ENCODE measurements at regions not wholly inside any gene's neighbourhood (a gene's known extent, or its start where the extent isn't known, plus 50 kb on each side); places are given as distances from the start of the nearest gene placed in this dataset.

DNA sequence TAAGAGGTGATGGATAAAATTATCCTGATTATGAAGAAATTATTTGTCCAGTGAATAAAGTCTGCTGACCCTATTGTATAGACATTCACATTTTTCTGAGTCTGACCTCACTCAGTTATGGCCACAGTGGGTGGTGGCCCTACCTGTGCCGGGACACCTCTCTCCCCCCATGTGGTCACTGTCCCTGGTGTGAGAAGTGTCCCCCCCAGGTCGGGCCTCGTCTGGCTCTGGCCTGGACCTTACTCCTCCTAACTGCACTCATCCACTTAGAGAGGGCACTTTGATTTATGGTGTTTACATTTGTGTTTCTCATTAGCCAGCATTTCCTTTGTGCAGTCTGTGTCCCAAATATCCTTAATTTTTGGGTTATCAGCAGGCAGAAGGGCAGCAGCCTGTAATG lies 59.6 kb upstream of the ZNF32 start:
- TF ChIP-seq, protein P1, sequence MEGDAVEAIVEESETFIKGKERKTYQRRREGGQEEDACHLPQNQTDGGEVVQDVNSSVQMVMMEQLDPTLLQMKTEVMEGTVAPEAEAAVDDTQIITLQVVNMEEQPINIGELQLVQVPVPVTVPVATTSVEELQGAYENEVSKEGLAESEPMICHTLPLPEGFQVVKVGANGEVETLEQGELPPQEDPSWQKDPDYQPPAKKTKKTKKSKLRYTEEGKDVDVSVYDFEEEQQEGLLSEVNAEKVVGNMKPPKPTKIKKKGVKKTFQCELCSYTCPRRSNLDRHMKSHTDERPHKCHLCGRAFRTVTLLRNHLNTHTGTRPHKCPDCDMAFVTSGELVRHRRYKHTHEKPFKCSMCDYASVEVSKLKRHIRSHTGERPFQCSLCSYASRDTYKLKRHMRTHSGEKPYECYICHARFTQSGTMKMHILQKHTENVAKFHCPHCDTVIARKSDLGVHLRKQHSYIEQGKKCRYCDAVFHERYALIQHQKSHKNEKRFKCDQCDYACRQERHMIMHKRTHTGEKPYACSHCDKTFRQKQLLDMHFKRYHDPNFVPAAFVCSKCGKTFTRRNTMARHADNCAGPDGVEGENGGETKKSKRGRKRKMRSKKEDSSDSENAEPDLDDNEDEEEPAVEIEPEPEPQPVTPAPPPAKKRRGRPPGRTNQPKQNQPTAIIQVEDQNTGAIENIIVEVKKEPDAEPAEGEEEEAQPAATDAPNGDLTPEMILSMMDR (conservative IDR thresholded peaks at IDR 0.05; ENCODE audit: low read depth, low read length), result no peak
- H3K4me3 ChIP-seq (ENCODE audit: low read length), result no peak overlapping the region
- DNase-seq (ENCODE audit: low read depth), result no peak

DNA sequence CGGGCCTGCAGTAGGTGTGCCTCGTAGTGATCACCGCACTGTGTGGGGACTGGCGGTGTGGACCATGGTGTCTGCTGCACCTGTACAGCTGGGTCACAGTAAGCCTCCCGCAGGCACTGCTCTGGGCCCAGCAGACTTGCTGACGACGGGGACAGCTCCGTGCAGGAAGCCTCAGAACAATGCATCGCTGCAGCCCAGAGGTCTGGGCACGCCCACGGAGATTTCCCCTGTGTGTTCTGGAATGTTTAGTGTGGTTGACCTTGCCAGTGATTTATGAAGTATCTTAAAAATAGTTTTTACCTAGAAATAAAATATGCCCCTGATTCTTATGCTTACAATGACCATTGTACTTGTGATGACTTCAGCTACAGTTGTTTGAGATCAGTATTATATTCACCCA lies 59.1 kb upstream of the ZNF32 start:
- H3K4me3 ChIP-seq (ENCODE audit: low read length), result no peak overlapping the region
- TF ChIP-seq, protein P1 (conservative IDR thresholded peaks at IDR 0.05; ENCODE audit: low read depth, low read length), result no peak
- no peak for DNase-seq (ENCODE audit: low read depth)

DNA sequence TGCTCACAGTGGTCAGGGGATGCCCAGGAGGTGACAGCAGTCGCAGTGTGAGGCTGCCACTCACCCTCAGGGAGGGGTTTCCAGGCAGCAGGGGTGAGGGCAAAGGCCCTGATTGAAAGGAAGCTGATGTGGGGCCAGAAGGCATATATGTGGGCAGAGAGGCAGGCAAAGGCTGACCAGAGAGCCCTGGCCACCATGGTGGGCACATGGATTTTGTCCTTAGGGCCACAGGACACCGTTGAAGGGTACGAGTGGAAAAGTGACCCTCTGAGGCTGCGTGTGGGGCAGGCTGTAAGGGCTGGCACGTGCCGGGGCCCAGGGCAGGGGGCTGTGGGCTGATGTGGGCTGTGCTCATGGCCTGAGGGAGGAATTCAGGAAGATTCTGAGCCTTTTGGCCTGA lies 57.5 kb upstream of the ZNF32 start:
- no peak for DNase-seq (ENCODE audit: low read depth)
- TF ChIP-seq, protein P1 (conservative IDR thresholded peaks at IDR 0.05; ENCODE audit: low read depth, low read length), result no peak

DNA sequence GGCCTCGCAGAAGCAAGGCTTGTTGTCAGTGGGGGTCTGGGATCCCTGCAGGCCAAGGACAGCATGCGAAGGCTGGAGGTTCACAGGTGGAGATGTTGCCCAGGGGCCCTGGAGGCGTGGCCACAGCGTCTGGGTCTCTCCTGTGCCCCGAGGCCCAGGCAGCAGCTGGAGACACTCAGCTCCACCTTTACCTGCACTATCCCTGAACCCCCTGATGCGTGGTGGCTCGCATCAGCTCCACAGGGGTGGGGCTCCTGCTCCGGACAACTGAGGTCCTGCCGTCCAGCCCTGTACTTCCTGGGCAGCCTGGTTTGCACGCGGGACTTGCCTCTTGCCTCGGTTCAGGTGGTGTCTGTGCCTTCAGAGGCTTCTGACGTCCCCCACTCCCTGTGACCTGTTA lies 54.6 kb upstream of the ZNF32 start:
- DNase-seq (ENCODE audit: low read depth), result no peak
- H3K4me3 ChIP-seq (ENCODE audit: low read length), result no peak overlapping the region
- TF ChIP-seq, protein P1 (conservative IDR thresholded peaks at IDR 0.05; ENCODE audit: low read depth, low read length), result no peak

More for the DNA sequence above, 57.5 kb upstream of the ZNF32 start:
- no peak overlapping the region for H3K4me3 ChIP-seq (ENCODE audit: low read length)

DNA sequence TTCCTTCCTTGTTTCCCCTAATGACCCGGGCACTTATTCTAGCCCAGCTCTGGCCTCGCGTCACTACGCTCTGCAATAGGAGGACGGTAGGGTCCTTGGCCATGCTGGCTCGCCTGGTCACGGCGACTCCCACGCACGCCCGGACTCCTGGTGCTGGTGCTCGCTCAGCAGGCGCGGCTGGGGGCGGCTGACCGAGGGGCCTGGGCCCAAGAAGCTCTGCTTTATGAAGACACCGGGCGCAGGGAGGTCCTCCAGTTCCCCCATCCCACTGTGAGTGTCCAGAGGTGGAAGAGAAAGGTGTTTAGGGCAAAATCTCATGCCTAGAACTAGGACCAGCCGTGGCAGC lies 54.2 kb upstream of the ZNF32 start:
- TF ChIP-seq, protein P1 (conservative IDR thresholded peaks at IDR 0.05; ENCODE audit: low read depth, low read length), result no peak
- H3K4me3 ChIP-seq (ENCODE audit: low read length), result no peak overlapping the region
- DNase-seq (ENCODE audit: low read depth), result no peak

DNA sequence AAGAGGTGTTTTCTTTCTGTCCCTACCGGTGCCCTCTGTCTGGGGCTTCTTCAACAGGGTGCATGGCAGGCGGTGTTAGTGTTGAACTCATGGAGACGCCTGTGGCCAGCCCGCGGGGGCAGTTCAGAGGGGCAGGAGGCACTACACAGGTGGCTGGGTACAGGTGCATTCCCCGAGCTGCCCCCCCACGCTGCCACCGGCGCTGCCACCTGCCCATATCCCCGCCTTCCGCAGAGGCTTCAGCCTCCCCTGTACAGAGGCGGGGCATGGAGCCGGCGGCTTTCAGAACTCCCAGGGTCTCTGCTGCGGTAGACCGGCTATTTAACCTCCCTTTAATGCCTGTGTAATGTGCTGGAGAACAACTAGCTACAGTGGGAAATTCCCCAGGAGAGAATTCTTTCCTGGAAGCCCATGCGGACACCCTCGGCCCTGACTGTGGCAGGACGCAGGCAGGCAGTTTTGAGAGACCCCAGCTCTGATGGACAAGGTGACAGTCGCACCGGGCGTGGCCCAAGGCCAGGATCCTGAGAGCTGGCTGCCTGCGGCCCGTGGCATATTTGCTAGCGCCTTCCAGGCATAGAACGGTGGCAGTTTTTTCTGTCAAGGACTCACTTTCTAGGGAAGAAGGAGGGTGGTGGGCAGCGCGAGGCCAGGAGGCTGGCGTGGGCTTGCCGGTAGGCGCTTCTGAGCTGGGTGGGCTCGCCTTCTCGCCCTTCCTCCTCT lies 53.7 kb upstream of the ZNF32 start:
- DNase-seq (ENCODE audit: low read depth), result no peak
- no peak overlapping the region for H3K4me3 ChIP-seq (ENCODE audit: low read length)
- TF ChIP-seq, protein P1 (conservative IDR thresholded peaks at IDR 0.05; ENCODE audit: low read depth, low read length), result no peak

DNA sequence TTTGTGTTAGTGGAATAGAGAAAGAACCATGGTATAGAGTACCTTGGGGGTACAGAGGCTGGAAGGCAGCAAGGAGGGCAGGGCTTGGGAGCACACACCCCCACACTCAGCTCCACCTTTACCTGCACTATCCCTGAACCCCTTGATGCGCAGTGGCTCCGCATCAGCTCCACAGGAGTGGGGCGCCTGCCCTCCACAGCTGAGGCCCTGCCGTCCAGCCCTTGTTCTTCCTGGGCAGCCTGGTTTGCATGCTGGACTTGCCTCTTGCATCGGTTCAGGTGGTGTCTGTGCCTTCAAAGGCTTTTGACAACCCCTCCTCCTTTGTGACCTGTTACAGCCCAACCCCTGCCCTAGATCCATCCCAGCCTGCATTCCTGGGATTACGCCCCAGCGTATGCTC lies 52.6 kb upstream of the ZNF32 start:
- no peak for DNase-seq (ENCODE audit: low read depth)
- no peak overlapping the region for H3K4me3 ChIP-seq (ENCODE audit: low read length)
- TF ChIP-seq, protein P1 (conservative IDR thresholded peaks at IDR 0.05; ENCODE audit: low read depth, low read length), result no peak
